NCI-H345 treated with DMSO at 0.1 percent for 48 hours (cell line): ENCODE measurements at regions not wholly inside any gene's neighbourhood (a gene's known extent, or its start where the extent isn't known, plus 50 kb on each side); places are given as distances from the start of the nearest gene placed in this dataset.

Experiments
- DNase-seq: peaks from one replicate; lab custom pipeline; 2025; ENCODE audit not compliant: unreplicated experiment; lab: John Stamatoyannopoulos, UW

DNA sequence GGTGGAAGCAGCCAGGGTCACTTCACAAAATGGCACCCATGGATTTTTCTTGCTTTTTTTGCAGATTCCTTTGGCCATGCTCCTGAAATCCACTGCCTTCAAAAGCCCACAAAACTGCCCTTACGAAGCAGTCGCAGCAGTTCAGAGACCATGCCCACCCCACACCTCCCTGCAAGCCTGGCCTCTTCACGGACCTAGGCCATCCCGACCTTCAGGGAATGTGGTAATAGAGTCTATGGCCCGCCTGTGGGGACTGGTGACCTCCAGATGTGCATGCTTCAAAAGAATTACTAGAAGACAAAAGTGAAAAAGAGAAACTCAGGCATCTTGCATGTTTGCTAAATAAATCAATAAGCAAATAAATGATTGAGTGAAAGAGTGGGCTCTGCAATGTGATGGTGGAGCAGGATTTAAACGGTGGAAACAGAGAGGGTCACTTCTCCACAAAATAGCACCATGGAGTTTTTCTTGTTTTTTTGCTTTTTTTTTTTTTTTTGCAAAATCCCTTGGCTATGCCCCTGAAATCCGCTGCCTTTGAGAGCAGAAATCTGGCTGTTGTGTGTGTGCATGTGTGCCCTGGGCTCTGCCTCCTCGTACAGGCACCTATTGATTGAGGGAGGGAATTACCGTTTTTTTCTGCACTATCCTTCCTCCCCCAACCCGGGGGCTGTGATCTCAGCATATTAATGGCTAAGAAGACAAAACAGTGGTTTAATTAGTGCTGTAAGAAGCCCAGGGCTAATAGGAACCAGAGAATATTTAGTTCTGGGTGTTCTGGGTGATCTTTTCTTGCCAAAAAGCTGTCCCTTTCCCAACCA, 107.4 kb downstream of the PXDC1 start:
- DNase-seq = no peak

DNA sequence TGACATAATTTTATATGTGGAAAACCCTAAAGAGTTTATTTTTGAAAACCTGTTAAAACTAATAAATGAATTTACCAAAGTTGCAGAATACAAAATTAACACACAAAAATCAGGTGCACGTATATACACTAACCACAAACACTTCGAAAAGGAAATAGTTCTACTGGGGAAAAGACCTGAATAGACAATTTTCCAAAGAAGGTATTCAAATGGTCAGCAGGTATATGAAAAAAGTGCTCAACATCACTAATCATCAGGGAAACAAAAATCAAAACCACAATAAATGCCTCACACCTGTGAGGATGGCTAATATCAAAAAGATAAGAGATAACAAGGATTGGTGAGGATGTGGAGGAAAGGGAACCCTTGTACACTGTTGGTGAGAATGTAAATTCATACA, 110.6 kb downstream of the PXDC1 start:
- no peak for DNase-seq

DNA sequence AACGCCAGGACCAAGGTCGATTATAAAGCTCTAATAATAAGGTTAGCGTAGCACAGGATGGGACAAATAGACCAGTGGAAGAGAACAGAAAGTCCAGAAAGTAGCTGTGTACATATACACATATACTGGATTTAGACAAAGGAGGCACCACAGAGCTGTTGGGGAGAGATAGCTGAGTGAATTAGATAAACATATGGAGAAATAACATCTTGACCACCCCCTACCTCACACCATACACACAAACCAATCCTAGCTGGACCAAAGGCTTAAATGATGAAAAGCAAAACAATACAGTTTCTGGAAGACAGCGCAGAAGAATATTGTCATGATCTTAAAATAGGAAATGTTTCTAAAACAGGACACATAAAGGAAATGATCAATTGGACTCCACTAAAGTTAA, 112.9 kb downstream of the PXDC1 start:
- DNase-seq = no peak

DNA sequence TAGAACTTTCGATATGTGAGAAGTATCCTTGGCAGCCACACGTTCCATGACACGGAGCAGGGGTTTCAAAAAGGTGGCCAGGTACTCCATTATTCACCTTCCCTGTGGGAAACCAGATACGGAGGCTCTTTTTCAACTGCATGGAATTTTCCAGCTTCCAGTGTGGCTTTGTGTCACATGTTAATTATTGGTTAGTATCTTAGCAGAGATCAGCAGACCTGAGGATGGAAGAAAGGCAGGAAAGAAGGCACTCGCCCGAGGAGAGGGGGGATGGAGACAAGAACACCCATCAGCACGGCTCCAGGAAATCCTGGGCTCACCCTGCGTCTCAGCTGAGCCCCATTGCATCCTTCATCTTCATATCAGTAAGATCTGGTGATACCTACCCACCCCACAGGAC, 115.5 kb downstream of the PXDC1 start:
- DNase-seq = no peak

DNA sequence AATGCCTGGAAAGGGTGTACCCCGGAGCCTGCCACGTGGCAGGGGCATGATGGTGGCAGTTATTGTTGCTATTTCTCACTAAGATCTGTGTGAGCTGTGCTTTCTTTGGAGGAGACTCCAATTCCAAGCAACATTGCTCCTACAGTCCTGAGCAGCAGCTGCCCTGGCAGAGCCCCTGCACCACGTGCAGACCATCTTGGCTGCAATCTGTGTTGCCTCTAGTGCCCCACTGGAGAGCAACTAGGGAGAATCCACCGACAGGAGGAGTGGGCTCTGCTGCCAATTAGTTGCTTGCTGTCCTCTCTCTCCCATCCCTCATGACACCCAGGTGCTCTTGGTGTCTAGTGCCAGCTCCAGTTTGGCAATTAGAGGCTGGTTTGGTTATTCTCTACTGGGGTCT, 116.0 kb downstream of the PXDC1 start:
- no peak for DNase-seq

DNA sequence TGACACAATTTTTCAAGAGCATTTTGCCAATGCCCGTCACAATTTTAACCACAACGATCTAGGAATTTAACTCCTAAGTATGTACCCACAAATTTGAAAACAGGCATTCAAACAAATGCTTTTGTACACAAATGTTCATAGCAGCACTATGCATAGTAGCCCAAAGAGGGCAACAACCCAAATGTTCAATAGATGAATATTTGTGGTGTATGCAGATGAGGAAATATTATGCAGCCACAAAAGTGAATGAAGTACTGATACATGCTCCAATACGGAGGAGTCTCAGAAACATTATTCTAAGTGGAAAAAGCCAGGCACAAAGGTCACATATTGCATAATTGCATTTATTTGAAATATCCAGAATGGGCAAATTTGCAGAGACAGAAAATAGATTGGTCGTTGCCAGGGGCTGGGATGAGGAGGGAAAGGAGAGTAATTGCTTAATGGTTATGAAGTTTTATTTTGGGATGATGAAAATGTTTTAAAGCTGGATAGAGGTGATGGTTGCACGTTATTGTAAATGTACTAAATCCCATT, 117.2 kb downstream of the PXDC1 start:
- DNase-seq = no peak

DNA sequence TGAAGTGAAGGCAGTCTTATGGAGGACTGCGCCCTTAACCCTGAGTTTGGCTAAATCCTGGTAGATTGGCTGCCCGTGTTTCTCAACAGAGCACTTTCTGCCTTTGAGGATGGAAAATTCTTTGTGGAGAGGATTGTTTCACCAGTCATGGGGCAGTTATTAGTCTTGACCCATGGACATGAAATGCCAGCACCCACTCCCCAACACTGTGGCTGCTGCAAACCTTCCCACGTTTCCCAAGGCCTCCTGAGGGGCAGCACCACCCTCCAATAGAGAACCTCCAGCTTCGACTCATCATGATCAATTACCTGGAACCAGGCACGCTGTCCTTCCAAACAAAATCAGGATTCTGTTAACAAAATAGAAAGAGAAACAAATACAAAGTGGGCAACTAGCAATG, 117.8 kb downstream of the PXDC1 start:
- no peak for DNase-seq

DNA sequence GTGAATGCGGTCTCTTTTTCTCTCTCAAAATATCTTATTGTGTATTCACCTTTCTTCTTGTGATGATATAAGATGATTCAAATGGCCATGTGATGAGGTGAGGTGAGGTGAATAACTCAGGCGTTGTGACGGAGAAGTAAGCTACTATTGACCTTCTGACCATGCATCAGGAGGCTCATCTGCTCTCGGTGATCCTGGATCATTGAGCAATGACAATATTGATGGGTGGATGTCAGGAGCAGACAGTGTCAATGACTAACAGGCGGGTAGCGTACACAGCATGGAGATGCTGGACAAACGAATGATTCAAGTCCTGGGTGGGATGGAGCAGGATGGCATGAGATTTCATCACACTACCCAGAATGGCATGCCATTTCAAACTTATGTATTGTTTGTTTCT, 119.6 kb downstream of the PXDC1 start:
- no peak for DNase-seq

DNA sequence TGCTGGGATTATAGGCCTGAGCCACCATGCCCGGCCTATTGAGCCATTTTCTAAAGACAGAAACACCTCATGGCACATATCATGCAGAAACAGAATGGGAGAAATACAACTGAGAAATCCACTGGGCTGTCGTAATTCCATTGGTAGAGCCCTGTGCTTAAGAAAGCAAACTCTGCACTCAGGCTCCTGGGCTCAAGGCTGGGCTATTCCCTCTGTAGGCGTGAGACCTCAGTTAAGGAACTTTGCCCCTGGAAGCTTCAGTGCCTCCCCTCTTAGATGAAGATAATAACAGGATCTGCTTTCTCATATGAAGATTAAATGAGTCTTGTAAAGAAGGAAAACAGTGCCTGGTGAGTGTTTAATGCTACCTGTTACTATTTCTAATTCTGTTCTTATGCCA, 120.3 kb downstream of the PXDC1 start:
- DNase-seq = no peak

DNA sequence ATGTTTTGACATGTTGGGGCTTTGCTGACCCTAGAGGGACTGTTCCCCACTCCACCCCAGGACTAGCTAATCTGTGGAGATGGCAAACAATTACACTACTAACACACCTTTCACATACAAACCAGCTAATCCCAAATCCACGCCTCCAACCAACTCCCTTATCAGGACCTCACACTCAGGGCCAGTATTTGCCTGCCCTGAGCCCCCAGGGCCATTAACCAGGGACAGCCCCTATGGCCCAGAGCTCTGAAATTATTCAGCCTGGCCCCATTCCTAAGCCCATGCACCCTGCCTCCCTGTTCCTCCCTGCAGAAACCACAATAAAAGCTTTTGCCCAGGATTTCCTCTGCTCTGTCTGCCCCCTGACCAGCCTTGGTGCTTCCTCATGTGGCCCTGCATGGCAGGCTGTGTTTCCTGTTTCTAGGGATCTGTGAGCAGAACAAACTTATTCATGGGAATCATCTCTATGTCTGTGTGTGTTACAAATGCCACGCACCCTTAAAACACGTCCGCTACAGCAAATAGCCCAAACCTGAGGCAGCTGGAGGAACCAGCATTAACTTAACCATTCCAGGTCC, 121.2 kb downstream of the PXDC1 start:
- no peak for DNase-seq

DNA sequence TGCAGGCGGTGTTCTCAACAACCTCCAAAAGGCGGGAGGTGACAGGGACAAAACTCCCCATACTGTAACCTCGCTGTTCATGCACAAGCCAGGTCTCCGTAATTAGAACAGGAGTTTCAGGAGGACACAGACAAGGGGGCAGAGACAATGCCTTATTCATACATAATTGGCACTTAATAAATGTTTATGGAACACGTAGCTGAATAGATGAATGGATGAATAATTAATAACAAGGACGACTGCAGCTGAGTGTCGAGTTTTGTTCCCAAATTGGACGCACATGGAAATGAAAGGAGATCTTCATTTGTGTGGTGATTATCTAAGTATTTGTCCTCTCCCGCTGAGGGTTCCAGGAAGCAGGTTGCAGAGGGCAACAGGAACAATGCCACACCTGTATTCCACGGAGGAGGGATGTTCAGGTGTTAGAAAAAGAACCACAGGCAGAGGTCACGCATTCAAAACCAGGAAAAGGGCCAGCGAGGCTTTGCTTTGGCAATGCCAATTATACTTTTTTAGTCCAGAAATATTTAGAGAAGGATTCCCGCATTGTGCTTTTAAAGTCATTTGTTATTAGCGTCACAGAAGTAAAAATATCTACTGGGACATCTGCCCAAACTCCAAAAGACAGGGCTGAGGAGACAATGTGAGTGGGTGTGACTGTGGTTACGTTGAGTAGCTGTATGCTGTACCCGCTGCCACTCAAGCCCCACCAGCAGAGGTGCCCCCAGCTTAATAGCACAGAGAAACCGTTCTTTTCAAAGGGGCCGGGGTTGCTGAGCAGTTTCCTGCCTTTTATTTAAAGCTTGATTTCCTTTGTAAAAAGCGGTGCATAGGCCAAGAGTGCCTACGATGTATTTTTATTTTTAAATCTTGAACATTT, 123.3 kb downstream of the PXDC1 start:
- no peak for DNase-seq

DNA sequence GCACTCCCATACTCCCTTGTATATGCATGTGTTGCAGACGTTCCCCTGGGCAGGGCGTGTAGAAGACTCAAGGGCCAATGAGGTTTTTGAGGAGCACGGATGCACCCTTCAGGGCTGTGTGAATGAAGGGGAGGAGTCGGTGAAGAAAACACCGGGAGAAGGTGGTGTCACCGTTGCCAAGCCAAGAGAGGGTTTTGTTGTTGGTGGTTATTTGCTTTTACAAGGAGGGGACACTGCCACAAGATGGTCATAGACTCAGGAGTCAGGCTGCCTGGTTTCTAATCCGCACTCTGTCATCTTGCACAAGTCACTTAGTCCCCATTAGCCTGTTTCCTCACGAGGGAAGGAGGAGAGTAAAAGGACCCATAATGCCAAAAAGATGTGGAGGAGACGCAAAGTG, 124.0 kb downstream of the PXDC1 start:
- DNase-seq = no peak

DNA sequence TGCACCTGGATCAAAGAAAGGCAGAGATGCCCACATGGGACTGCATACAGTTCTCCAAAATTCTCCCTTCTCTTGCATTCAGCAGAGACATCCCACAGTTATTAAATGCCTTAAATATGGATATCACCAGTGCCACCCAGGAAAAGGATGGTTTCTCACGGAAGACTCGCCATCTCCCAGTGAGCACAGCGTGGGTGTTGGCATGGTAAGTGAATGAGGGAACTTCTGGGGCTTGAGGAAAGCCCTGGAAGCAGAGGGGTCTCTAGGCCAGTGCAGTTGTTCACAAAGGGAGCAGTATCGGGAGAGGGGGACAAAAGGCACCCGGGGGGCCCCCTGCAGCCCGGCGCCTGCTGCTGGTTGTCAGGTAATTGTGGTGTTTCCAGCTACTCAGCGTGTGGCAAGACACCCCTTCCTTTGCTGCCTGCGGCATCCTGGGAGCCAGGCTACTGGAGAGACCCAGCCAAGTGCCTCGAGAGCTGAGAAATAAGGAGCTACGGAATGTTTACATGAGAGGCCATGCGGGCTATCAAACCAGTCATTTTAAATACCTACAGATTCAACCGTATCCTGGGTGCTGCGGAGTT, 125.4 kb downstream of the PXDC1 start:
- no peak for DNase-seq

DNA sequence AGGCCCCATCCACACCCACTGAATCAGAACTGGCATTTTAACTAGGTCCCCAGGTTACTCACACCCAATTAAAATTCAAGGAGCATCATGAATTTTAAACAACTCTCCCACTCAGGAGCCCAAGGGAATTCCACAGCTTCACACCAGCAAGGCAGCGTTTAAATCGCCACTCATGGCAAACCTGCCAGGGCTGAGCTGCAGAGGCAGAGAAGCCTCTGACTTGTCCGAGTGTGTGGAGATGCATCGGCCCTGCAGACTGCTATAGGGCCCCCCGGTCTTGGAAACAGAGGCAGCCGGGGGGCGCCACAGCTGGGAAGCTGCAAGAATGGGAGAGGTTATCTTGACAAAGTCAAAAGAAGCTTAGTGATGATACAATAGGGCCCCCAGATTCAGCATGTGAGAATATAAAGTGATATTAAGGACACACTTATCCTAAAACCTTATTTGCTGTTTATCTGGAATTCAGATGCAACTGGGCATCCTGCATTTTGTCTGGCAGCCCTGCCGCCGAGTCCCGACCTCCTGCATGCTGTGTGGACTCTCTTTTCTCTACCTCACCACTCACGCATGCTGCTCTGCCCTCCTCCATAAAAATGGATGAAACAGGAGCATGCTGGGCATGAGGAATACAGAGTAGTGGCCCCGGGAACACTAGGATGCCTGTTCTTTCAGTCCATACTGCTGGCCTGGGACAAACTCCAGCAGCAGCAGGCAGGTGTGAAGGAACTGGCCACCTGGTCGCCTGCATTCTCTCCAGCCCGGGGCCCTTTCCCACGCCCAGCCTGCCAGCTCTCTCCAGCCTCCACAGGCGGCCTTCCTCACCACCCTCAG, 126.1 kb downstream of the PXDC1 start:
- DNase-seq = no peak

DNA sequence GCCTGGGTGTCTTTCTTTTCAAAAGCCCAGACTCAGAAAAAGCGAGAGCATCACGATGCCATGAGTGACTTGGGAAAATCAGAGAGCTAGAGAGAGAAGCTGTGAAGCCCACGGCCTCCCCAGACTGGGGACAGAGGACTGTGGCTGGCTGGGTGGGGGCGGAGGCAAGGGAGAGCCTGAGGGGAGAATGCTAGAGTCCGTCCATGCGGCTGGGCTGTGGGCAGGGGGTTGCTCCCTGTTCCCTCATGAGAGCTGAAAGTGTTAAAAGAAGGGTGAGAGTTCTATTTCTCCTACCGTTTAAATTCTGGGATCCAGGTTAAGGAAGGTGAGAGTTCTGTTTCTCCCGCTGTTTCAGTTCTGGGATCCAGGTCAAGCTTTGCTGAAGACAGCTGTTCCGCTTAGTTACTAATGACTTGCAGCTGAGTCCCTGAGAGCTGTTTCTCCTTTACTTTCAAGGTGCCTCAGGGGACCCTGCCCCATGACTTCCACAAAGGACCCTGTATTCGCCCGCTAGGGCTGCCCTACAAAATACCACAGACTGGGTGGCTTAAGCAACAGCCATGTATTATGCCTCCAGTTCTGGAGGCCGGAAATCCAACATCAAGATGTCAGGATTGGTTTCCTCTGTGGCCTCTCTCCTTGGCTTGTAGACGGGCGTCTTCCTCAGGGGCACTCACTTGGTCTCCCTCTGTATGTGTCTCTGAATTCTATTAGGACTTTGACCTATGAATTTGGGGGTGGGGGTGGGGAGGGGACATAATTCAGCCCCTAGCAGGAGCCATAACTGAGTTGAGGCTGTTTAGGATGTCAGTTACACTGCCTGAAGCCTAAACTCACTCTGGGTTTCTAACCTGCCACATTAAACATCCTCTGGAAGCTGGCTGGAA, 127.0 kb downstream of the PXDC1 start:
- no peak for DNase-seq

DNA sequence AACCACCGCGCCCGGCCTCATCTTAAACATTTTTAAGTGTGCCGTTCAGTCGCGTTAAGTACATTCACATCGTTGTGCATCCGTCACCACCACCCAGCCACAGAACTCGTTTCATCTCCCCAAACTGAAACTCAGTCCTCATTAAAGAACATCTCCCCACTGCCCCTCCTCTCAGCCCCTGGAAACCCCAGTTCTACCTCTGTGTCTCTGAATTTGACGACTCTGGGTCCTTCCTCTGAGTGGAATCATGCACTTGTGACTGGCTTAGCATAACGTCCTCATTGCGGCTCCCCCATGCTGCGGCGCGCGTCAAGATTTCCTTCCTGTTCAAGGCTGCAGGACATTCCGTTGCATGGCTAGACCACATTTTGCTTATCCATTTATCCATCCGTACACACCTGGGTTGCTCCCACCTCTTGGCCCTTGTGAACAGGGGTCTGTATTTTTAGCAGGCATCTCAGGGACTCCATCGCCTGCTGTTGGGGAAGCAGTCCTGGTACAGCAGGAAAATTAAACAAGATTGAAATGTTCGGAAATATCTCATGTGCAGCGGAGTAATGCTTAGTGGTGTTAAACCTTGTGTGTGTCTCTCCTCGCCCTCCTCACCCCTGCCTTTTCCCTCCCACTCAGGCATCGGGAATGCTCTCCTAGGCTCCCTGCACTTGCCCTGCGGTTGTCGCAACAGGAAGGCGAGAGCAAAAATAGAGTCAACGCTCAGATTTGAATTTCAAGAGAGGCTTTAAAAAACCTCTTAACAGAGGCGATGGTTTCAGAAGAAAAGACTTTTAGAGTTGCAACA, 127.9 kb downstream of the PXDC1 start:
- no peak for DNase-seq

DNA sequence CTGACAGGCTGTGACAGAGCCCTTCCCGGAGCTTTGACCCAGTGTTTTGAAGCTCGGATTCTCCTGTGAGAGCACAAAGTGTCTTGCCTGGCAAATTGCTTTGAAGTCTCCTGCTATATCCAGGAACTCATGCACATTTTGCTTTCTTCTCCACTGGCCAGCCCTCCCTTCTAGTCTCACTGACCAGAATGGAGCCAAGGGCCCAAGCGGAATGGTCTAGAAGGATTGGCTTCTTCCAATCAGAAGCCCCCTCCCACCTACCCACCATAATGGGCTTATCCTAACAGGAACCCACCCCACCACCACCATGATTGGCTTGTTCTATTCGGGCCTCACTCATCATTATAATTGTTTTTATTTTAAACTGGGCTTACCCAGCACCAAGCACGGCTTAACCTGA, 130.1 kb downstream of the PXDC1 start:
- DNase-seq = no peak

DNA sequence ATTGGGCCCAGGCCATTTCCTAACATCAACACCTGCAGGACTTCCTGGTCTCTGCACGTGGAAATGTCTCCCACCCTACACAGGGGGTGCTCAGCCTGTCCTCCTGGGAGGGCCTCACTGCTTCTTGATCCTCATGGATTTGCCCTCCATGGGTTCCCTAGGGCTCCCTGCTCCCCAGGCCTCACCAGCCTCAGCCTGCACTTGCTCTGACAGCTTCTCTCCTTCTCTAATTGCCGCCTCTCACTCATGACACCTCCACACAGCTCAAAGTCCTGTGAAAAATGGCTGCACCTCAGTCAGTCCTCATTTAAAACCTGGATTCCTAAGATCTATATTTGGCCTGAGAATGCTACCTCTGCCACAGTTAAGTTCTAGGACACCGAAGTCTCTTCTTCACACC, 130.6 kb downstream of the PXDC1 start:
- DNase-seq = no peak

DNA sequence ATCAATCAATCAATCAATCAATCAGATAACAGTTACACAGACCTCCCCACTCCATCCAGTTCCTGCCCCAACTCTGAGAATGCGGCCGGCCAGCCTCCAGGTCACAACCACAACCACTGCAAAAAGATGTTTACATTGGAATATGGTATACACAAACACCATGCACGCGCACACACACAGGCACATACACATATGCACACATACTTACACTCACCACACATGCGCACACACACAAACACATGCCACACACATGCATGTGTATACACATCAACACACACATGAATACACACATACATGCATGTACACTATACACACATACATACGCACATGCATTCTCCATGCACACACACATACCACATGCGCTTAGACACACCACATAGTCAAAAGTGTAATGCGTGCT, 131.1 kb downstream of the PXDC1 start:
- no peak for DNase-seq
